HepG2 (cell line): ENCODE measurements at regions not wholly inside any gene's neighbourhood (a gene's known extent, or its start where the extent isn't known, plus 50 kb on each side); places are given as distances from the start of the nearest gene placed in this dataset.

Source experiments
- ATAC-seq: fragments of 200-7000 bp; cut with Tn5 transposase; 3 replicates; pipeline ENCODE4 v1.9.1; 2020; ENCODE audit warnings: mild to moderate bottlenecking, moderate library complexity
- BruUV-seq: library from RNA; stranded (reverse); fragments of 400-500 nt; replicated peaks from 2 replicates; lab custom pipeline; 2021; lab: Mats Ljungman, UMichigan
- CTCF ChIA-PET: fragments of 300-600 bp; formaldehyde crosslinking; extraction: SDS; loops from one replicate; lab custom pipeline; 2021; ENCODE audit warnings: low total read pairs, inconsistent platforms, low intra/inter-chr PET ratio; lab: Yijun Ruan, JAX
- POLR2A ChIA-PET: fragments of 350-600 bp; sonication (Branson Sonifier 250); formaldehyde crosslinking; loops from one replicate; lab custom pipeline; 2020; ENCODE audit warnings: antibody characterized with exemption, inconsistent platforms; lab: Yijun Ruan, JAX
- DNase-seq: peaks from one replicate; pipeline ENCODE4 v3.0.0-alpha.2; 2015; ENCODE audit warnings: low spot score
- FAIRE-seq: peaks from 3 replicates; lab custom pipeline; 2011; peaks lifted over from hg19 to GRCh38; lab: Jason Lieb, UNC
- H2AFZ ChIP-seq: one replicate; pipeline ENCODE4 v1.6.1; 2011; ENCODE audit warnings: low read length, inconsistent platforms
- H3K27ac ChIP-seq: fragments of 300-600 bp; 3 replicates; pipeline ENCODE4 v1.8.0; 2011; ENCODE audit warnings: mixed run types, mild to moderate bottlenecking, mixed read lengths, low read length, inconsistent platforms; ENCODE audit not compliant: insufficient read depth; ENCODE audit errors: extremely low read length
- H3K27me3 ChIP-seq, 2 experiments: fragments of 200-600 bp in 1 of 2; 2 replicates in 1 of 2; 3 replicates in 1 of 2; pipeline versions ENCODE4 v1.6.0 to v1.8.0; 2011; ENCODE audit warnings: low read length in 2 of 2, mild to moderate bottlenecking in 2 of 2, moderate library complexity in 2 of 2, inconsistent platforms in 1 of 2; ENCODE audit not compliant: insufficient read depth in 2 of 2, control insufficient read depth in 1 of 2
- H3K36me3 ChIP-seq, 2 experiments: fragments of 200-600 bp in 1 of 2; replicated peaks in 1 of 2; 2 replicates in 1 of 2; 3 replicates in 1 of 2; pipeline versions ENCODE4 v1.5.1 to v1.8.0; 2011; ENCODE audit warnings: low read length in 2 of 2, inconsistent platforms in 1 of 2; ENCODE audit not compliant: insufficient read depth in 2 of 2, control insufficient read depth in 1 of 2
- H3K4me1 ChIP-seq: 2 replicates; pipeline ENCODE4 v1.5.1; 2012; ENCODE audit warnings: low read length, inconsistent platforms; ENCODE audit not compliant: insufficient read depth
- H3K4me2 ChIP-seq: 2 replicates; pipeline ENCODE4 v1.6.0; 2011; ENCODE audit warnings: low read depth, low read length, inconsistent platforms
- H3K4me3 ChIP-seq, 3 experiments: fragments of 200-600 bp in 1 of 3; sonication (generic), shearing (Covaris generic) in 1 of 3; replicated peaks in 1 of 3; 2 replicates each; pipeline ENCODE4 v1.5.1; 2011 to 2016; ENCODE audit warnings: low read length in 3 of 3, inconsistent platforms in 2 of 3, low read depth in 2 of 3, mild to moderate bottlenecking in 2 of 3, control low read depth in 1 of 3, mixed read lengths in 1 of 3; ENCODE audit not compliant: insufficient read depth in 1 of 3
- H3K79me2 ChIP-seq: one replicate; pipeline ENCODE4 v1.6.1; 2011; ENCODE audit warnings: low read length, inconsistent platforms; ENCODE audit not compliant: insufficient read depth
- H3K9ac ChIP-seq: 2 replicates; pipeline ENCODE4 v1.6.0; 2011; ENCODE audit warnings: mild to moderate bottlenecking, low read depth, low read length, inconsistent platforms; ENCODE audit not compliant: insufficient read depth
- H3K9me3 ChIP-seq: 2 replicates; pipeline ENCODE4 v1.5.1; 2012; ENCODE audit warnings: mild to moderate bottlenecking, low read length
- H4K20me1 ChIP-seq: 2 replicates; pipeline ENCODE4 v1.6.0; 2011; ENCODE audit warnings: inconsistent platforms, mild to moderate bottlenecking, low read length, moderate library complexity; ENCODE audit not compliant: insufficient read depth
- EHMT2 ChIP-seq: fragments of 200-600 bp; sonication (generic); IDR thresholded peaks from 2 replicates; pipeline ENCODE4 v1.7.0; 2017; ENCODE audit warnings: antibody characterized with exemption, low read depth, low read length, borderline replicate concordance
- GATAD2A ChIP-seq: IDR thresholded peaks from 2 replicates; pipeline ENCODE4 v1.6.1; 2016
- GFI1 ChIP-seq: sonication (generic); formaldehyde crosslinking; IDR thresholded peaks from 2 replicates; pipeline ENCODE4 v1.5.0; 2020; ENCODE audit warnings: missing genetic modification reagents, mild to moderate bottlenecking, borderline replicate concordance
- GPN1 ChIP-seq: sonication (generic); formaldehyde crosslinking; IDR thresholded peaks from 2 replicates; pipeline ENCODE4 v1.5.1; 2020; ENCODE audit warnings: missing genetic modification reagents, borderline replicate concordance
- HOXD1 ChIP-seq: sonication (generic); formaldehyde crosslinking; IDR thresholded peaks from 2 replicates; pipeline ENCODE4 v1.5.0; 2020; ENCODE audit warnings: missing genetic modification reagents
- IRF2 ChIP-seq: IDR thresholded peaks from 2 replicates; pipeline ENCODE4 v1.6.1; 2018; ENCODE audit warnings: missing genetic modification reagents, missing compliant biosample characterization
- ZNF432 ChIP-seq: sonication (generic); formaldehyde crosslinking; IDR thresholded peaks from 2 replicates; pipeline ENCODE4 v1.5.0; 2020; ENCODE audit warnings: missing genetic modification reagents, mild to moderate bottlenecking, borderline replicate concordance
- ZNF839 ChIP-seq: sonication (generic); formaldehyde crosslinking; IDR thresholded peaks from 2 replicates; pipeline ENCODE4 v1.4.0; 2020; ENCODE audit warnings: missing genetic modification reagents, mild to moderate bottlenecking, borderline replicate concordance
- WGBS: methylation state at CpG from one replicate; pipeline ENCODE4 v1.1.6; 2017; ENCODE audit warnings: low lambda C conversion rate; 5-methylcytosine and 5-hydroxymethylcytosine counted together
- in situ Hi-C: cut with HindIII; loops from 2 replicates; pipeline ENCODE4 v1.10.0; 2017; ENCODE audit warnings: low pct_unique_long_range_greater_than_20kb; ENCODE audit not compliant: extremely low pct_ligation_motif_present
- intact Hi-C: fragments of 100-400 bp; cut with micrococcal nuclease; formaldehyde crosslinking; loops from one replicate; pipeline ENCODE4 v1.10.0; 2022; ENCODE audit not compliant: unreplicated experiment
- TF ChIP-seq, protein P1 (sequence below), 2 experiments: sonication (generic) in 1 of 2; formaldehyde crosslinking in 1 of 2; IDR thresholded peaks; 2 replicates each; pipeline versions ENCODE4 v1.6.1 to v1.9.0; 2014 to 2022; ENCODE audit warnings: antibody characterized with exemption in 1 of 2, borderline replicate concordance in 1 of 2, inconsistent platforms in 1 of 2, low read depth in 1 of 2, missing genetic modification reagents in 1 of 2
- TF ChIP-seq, protein P2 (sequence below): IDR thresholded peaks from 2 replicates; pipeline ENCODE4 v1.6.1; 2018; ENCODE audit warnings: missing genetic modification reagents, mild to moderate bottlenecking, missing compliant biosample characterization

DNA sequence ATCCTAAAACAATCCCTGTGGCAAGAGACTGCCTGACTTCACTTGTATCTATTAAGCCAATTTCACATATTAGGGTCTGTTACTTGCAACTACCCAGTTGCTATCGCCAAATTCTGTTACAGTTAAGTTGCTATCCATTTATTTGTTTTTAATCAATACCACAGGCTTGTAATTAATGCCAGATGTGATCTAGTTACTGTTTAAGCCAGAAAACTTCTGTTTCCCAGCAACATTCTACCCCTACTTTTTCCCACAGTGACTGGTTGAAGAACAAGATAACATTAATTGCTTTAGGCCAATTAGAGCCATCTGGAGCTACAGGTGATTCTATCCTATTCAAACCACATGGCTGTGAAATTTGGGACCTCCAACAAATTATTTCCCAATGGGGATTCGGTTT is 131.3 kb downstream of the ALOX5 start:
- CTCF ChIA-PET = no interaction called here
- Histone ChIP-seq H3K79me2 (no peaks in the 10 kb centered on the region), H3K27ac (no peak overlapping the region), H3K36me3 (no peaks in the 10 kb centered on the region), H3K4me1 (peaks cover 23% of the 10 kb centered on the region), H2AFZ (no peak overlapping the region), H3K27me3 (no peaks in the 10 kb centered on the region), H3K9me3 (no peaks in the 10 kb centered on the region), H3K4me3 (no peak overlapping the region), H4K20me1 (no peaks in the 10 kb centered on the region), H3K9ac (no peak overlapping the region), H3K4me2 (no peak overlapping the region)
- ATAC-seq (no peak), DNase-seq (no peak), FAIRE-seq (no peak)
- POLR2A ChIA-PET = no interaction called here
- intact Hi-C loops = no loop called here
- no peak for TF ChIP-seq HOXD1
- no peak for TF ChIP-seq ZNF839 (CRISPR knock-in tag)
- no peak for TF ChIP-seq EHMT2
- TF ChIP-seq GFI1 (CRISPR knock-in tag) = no peak
- TF ChIP-seq, protein P1, sequence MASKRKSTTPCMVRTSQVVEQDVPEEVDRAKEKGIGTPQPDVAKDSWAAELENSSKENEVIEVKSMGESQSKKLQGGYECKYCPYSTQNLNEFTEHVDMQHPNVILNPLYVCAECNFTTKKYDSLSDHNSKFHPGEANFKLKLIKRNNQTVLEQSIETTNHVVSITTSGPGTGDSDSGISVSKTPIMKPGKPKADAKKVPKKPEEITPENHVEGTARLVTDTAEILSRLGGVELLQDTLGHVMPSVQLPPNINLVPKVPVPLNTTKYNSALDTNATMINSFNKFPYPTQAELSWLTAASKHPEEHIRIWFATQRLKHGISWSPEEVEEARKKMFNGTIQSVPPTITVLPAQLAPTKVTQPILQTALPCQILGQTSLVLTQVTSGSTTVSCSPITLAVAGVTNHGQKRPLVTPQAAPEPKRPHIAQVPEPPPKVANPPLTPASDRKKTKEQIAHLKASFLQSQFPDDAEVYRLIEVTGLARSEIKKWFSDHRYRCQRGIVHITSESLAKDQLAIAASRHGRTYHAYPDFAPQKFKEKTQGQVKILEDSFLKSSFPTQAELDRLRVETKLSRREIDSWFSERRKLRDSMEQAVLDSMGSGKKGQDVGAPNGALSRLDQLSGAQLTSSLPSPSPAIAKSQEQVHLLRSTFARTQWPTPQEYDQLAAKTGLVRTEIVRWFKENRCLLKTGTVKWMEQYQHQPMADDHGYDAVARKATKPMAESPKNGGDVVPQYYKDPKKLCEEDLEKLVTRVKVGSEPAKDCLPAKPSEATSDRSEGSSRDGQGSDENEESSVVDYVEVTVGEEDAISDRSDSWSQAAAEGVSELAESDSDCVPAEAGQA (IDR thresholded peaks at IDR 0.05; ENCODE audit: low read depth) = no peak
- TF ChIP-seq, protein P1 (CRISPR knock-in tag; IDR thresholded peaks at IDR 0.05; ENCODE audit: borderline replicate concordance) = no peak
- TF ChIP-seq ZNF432 = no peak
- no peak for TF ChIP-seq GATAD2A (CRISPR knock-in tag)
- TF ChIP-seq GPN1 (CRISPR knock-in tag) = no peak
- TF ChIP-seq, protein P2, sequence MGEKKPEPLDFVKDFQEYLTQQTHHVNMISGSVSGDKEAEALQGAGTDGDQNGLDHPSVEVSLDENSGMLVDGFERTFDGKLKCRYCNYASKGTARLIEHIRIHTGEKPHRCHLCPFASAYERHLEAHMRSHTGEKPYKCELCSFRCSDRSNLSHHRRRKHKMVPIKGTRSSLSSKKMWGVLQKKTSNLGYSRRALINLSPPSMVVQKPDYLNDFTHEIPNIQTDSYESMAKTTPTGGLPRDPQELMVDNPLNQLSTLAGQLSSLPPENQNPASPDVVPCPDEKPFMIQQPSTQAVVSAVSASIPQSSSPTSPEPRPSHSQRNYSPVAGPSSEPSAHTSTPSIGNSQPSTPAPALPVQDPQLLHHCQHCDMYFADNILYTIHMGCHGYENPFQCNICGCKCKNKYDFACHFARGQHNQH (CRISPR knock-in tag) = no peak
- no peak for TF ChIP-seq IRF2
- no TSS peak for BruUV-seq
- in situ Hi-C loops = no loop called here
- 94% methylated on average over 2 of the region's 2 CpGs for WGBS
